GM12878 (cell line): ENCODE measurements at regions not wholly inside any gene's neighbourhood (a gene's known extent, or its start where the extent isn't known, plus 50 kb on each side); places are given as distances from the start of the nearest gene placed in this dataset.

Experiments
- CEBPB ChIP-seq, 2 experiments: fragments of 150-350 bp in 1 of 2; IDR thresholded peaks; 2 replicates each; pipeline ENCODE4 v1.6.1; 2012 to 2014; ENCODE audit warnings: low read depth in 2 of 2, low read length in 2 of 2, borderline replicate concordance in 1 of 2, inconsistent platforms in 1 of 2
- CHD2 ChIP-seq: IDR thresholded peaks from 2 replicates; pipeline ENCODE4 v1.6.1; 2011; ENCODE audit warnings: low read depth, low read length, improper control_type of control experiment, borderline replicate concordance
- EED ChIP-seq: sonication (generic); IDR thresholded peaks from 2 replicates; pipeline ENCODE4 v1.6.1; 2016; ENCODE audit warnings: antibody characterized with exemption, low read depth
- IKZF1 ChIP-seq: fragments of 450-650 bp; conservative IDR thresholded peaks from 2 replicates; pipeline ENCODE4 v1.6.1; 2017; ENCODE audit warnings: antibody characterized with exemption, mild to moderate bottlenecking
- IRF4 ChIP-seq: IDR thresholded peaks from 2 replicates; pipeline ENCODE4 v1.6.1; 2011; ENCODE audit warnings: low read depth, low read length
- MEF2B ChIP-seq: fragments of 450-650 bp; IDR thresholded peaks from 2 replicates; pipeline ENCODE4 v1.6.1; 2018; ENCODE audit warnings: mild to moderate bottlenecking, moderate library complexity; ENCODE audit not compliant: partially characterized antibody, poor library complexity, severe bottlenecking
- MXI1 ChIP-seq: fragments of 150-350 bp; IDR thresholded peaks from 2 replicates; pipeline ENCODE4 v1.6.1; 2011; ENCODE audit warnings: low read depth, mild to moderate bottlenecking, inconsistent platforms, low read length, improper control_type of control experiment
- MYC ChIP-seq: IDR thresholded peaks from 2 replicates; pipeline ENCODE4 v1.6.1; 2011; ENCODE audit warnings: mild to moderate bottlenecking, low read length, moderate library complexity, inconsistent platforms; ENCODE audit not compliant: insufficient read depth, insufficient replicate concordance, insufficient read length, severe bottlenecking
- POLR2AphosphoS2 ChIP-seq: IDR thresholded peaks from 2 replicates; pipeline ENCODE4 v1.6.1; 2011; ENCODE audit warnings: low read depth, mild to moderate bottlenecking, low read length, improper control_type of control experiment, moderate library complexity
- RBBP5 ChIP-seq: fragments of 200-600 bp; sonication (generic); conservative IDR thresholded peaks from 2 replicates; pipeline ENCODE4 v1.6.1; 2016
- SMAD1 ChIP-seq: fragments of 450-650 bp; IDR thresholded peaks from 2 replicates; pipeline ENCODE4 v1.6.1; 2018; ENCODE audit warnings: mild to moderate bottlenecking, low read depth; ENCODE audit not compliant: partially characterized antibody
- SREBF2 ChIP-seq: IDR thresholded peaks from 2 replicates; pipeline ENCODE4 v1.6.1; 2012; ENCODE audit warnings: mild to moderate bottlenecking, low read length
- TBL1XR1 ChIP-seq: IDR thresholded peaks from 2 replicates; pipeline ENCODE4 v1.6.1; 2012; ENCODE audit warnings: low read depth, low read length, improper control_type of control experiment
- WRNIP1 ChIP-seq: IDR thresholded peaks from 2 replicates; pipeline ENCODE4 v1.6.1; 2011; ENCODE audit warnings: low read depth, low read length, improper control_type of control experiment, borderline replicate concordance
- ZBTB11 ChIP-seq: fragments of 450-650 bp; formaldehyde crosslinking; IDR thresholded peaks from 2 replicates; pipeline ENCODE4 v1.5.0; 2022; ENCODE audit warnings: mild to moderate bottlenecking, missing genetic modification characterization
- TF ChIP-seq, protein P1 (sequence below): fragments of 450-650 bp; IDR thresholded peaks from 2 replicates; pipeline ENCODE4 v1.6.1; 2016; ENCODE audit warnings: mild to moderate bottlenecking, moderate library complexity, borderline replicate concordance
- TF ChIP-seq, protein P2 (sequence below): IDR thresholded peaks from 2 replicates; pipeline ENCODE4 v1.6.1; 2011; ENCODE audit warnings: low read depth, mild to moderate bottlenecking, low read length, moderate library complexity, borderline replicate concordance; ENCODE audit errors: extremely low read depth
- TF ChIP-seq, protein P3 (sequence below): IDR thresholded peaks from 2 replicates; pipeline ENCODE4 v1.6.1; 2011; ENCODE audit warnings: low read depth, low read length, improper control_type of control experiment, borderline replicate concordance
- TF ChIP-seq, protein P4 (sequence below): IDR thresholded peaks from 2 replicates; pipeline ENCODE4 v1.6.1; 2012; ENCODE audit warnings: low read length, inconsistent platforms

DNA sequence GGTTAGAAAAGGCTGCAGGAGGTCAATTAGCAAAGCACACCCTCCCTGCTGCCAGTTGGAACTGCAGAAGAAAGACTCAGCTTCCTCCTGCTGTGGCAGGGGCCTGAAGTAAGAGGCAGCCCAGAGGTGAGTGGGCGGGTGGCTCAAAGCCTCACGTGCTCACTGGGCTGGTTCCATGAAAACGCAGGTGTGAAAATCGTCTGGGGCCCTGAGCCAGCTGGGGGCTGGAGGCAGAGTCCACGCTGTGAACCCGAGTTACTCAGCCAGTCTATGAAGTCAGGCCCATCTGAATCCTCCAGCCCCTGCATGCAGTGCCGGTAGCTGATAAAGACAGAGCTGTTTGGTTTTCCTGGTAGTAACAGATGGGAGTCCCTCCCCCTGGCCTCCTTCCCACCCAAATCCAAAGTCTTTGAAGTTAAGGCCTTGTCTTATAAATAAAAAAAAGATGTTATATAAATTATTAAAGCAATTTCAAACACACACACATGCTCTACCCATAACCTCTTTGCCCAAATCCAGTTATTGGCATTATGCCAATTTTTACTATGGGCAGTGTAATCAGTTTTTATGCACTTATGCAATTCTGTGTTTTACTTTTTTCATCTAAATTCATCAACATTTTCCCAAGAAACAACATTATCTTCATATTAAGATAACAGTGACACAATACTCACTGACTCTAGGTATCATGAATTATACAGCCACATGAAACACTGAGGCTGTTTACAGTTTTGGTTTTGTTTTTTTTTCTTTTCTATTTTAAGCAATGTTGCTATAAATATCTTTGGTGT is 57.9 kb upstream of the PNMA1 start (continued):
- TF ChIP-seq, protein P1, sequence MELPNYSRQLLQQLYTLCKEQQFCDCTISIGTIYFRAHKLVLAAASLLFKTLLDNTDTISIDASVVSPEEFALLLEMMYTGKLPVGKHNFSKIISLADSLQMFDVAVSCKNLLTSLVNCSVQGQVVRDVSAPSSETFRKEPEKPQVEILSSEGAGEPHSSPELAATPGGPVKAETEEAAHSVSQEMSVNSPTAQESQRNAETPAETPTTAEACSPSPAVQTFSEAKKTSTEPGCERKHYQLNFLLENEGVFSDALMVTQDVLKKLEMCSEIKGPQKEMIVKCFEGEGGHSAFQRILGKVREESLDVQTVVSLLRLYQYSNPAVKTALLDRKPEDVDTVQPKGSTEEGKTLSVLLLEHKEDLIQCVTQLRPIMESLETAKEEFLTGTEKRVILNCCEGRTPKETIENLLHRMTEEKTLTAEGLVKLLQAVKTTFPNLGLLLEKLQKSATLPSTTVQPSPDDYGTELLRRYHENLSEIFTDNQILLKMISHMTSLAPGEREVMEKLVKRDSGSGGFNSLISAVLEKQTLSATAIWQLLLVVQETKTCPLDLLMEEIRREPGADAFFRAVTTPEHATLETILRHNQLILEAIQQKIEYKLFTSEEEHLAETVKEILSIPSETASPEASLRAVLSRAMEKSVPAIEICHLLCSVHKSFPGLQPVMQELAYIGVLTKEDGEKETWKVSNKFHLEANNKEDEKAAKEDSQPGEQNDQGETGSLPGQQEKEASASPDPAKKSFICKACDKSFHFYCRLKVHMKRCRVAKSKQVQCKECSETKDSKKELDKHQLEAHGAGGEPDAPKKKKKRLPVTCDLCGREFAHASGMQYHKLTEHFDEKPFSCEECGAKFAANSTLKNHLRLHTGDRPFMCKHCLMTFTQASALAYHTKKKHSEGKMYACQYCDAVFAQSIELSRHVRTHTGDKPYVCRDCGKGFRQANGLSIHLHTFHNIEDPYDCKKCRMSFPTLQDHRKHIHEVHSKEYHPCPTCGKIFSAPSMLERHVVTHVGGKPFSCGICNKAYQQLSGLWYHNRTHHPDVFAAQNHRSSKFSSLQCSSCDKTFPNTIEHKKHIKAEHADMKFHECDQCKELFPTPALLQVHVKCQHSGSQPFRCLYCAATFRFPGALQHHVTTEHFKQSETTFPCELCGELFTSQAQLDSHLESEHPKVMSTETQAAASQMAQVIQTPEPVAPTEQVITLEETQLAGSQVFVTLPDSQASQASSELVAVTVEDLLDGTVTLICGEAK = no peak
- TF ChIP-seq IRF4 (no peak), IKZF1 (peak; percentile 97), WRNIP1 (no peak), CHD2 (peak; percentile 61; the same call in 1 of the 2 replicates), MXI1 (peak; percentile 66; the same call in 1 of the 2 replicates), MEF2B (peak; percentile 82), SREBF2 (no peak), POLR2AphosphoS2 (peak; percentile 18; the same call in 1 of the 2 replicates), CEBPB (IDR thresholded peaks at IDR 0.05; ENCODE audit: borderline replicate concordance in 1 of 2, low read depth in 2 of 2, low read length in 2 of 2) (no peak), TBL1XR1 (peak; percentile 75), SMAD1 (peak; percentile 99), EED (peak; percentile 87), ZBTB11 (CRISPR knock-in tag) (no peak), RBBP5 (no peak), MYC (peak; percentile 69)
- TF ChIP-seq, protein P2, sequence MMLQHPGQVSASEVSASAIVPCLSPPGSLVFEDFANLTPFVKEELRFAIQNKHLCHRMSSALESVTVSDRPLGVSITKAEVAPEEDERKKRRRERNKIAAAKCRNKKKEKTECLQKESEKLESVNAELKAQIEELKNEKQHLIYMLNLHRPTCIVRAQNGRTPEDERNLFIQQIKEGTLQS = no peak; the same call in 1 of the 2 replicates
- TF ChIP-seq, protein P3, sequence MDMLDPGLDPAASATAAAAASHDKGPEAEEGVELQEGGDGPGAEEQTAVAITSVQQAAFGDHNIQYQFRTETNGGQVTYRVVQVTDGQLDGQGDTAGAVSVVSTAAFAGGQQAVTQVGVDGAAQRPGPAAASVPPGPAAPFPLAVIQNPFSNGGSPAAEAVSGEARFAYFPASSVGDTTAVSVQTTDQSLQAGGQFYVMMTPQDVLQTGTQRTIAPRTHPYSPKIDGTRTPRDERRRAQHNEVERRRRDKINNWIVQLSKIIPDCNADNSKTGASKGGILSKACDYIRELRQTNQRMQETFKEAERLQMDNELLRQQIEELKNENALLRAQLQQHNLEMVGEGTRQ = peak; percentile 74
- TF ChIP-seq, protein P4, sequence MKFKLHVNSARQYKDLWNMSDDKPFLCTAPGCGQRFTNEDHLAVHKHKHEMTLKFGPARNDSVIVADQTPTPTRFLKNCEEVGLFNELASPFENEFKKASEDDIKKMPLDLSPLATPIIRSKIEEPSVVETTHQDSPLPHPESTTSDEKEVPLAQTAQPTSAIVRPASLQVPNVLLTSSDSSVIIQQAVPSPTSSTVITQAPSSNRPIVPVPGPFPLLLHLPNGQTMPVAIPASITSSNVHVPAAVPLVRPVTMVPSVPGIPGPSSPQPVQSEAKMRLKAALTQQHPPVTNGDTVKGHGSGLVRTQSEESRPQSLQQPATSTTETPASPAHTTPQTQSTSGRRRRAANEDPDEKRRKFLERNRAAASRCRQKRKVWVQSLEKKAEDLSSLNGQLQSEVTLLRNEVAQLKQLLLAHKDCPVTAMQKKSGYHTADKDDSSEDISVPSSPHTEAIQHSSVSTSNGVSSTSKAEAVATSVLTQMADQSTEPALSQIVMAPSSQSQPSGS = no peak
